Right cardiac atrium (tissue), 5 donors: ENCODE measurements at regions not wholly inside any gene's neighbourhood (a gene's known extent, or its start where the extent isn't known, plus 50 kb on each side); places are given as distances from the start of the nearest gene placed in this dataset.

Experiments
- ATAC-seq, 2 donors: fragments of 200-7000 bp; cut with Tn5 transposase; one replicate each; pipeline versions ENCODE4 v1.8.0 to v1.9.1; 2020; ENCODE audit warnings: moderate library complexity in 2 of 2, mild to moderate bottlenecking in 1 of 2
- DNase-seq, 3 donors: peaks; one replicate each; pipeline ENCODE4 v3.0.0-alpha.2; 2020
- H3K27ac ChIP-seq: one replicate; pipeline ENCODE4 v1.5.1; 2013; ENCODE audit warnings: mild to moderate bottlenecking, low read length, control low read depth, moderate library complexity
- H3K27me3 ChIP-seq: one replicate; pipeline ENCODE4 v1.6.1; 2013; ENCODE audit not compliant: control insufficient read depth, insufficient read depth
- H3K4me1 ChIP-seq: one replicate; pipeline ENCODE4 v1.6.1; 2013; ENCODE audit warnings: low read length; ENCODE audit not compliant: control insufficient read depth, insufficient read depth
- H3K4me3 ChIP-seq: one replicate; pipeline ENCODE4 v1.5.1; 2013; ENCODE audit warnings: low read length, control low read depth
- H3K9me3 ChIP-seq: one replicate; pipeline ENCODE4 v1.6.1; 2013; ENCODE audit warnings: low read length; ENCODE audit not compliant: control insufficient read depth
- WGBS: extraction: QIAGEN DNeasy Blood & Tissue Kit; methylation state at CpG from one replicate; pipeline ENCODE4 v1.1.7; 2013; 5-methylcytosine and 5-hydroxymethylcytosine counted together
- intact Hi-C, 4 donors: fragments of 100-400 bp; cut with DNase I; formaldehyde crosslinking; loops; one replicate each; pipeline versions ENCODE4 v1.11.0 to v1.14.0; 2022 to 2023
- donor health status: healthy with polysubstance abuse.
- donor health status: DM: no; HTN: yes; CAD: no.
- donor health status: DM: no; HTN: no; CAD: no.
- donor health status: DM: no; HTN: yes; CAD: no; lungs with severe emphysema.
- donor health status: DM: yes; HTN: yes; CAD: no.

DNA sequence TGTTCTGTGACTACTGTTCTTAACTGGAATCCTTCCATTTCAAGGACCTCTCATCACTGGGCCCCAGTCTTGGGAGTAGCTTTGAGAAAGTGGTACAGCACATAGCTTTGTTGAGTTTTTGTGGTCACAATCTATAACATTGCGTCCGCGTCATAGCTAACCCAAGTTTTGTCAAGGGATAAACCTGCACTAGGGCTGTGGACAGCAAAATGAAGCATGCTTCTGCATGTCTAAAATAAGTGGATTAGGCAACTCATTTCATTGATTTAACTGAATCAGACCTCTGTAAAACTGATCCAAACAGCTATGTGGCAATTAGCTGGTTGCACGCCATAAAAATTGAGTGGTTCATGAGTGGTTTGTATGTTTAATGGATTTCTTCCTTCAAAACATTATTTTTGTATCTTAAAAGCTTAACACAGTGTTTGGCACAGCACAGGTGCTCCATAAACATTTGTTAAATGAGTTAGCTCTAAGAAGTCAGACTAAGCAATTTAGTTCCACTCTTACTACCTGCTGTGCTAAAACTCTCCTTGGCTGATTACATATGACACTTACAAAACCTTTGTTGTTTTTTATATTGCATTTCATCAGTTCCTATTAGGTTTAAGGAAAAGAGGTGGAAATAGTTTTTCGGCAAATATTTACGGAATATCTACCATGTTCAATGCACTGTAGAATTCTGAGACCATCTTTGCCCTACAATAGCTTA lies 160.3 kb upstream of the ATXN1 start:
- Histone ChIP-seq H3K4me3 (no peak overlapping the region), H3K9me3 (no peaks in the 10 kb centered on the region), H3K27me3 (no peaks in the 10 kb centered on the region), H3K4me1 (no peaks in the 10 kb centered on the region), H3K27ac (no peak overlapping the region)
- intact Hi-C loops: no loop called here
- 85% methylated on average over 6 of the region's 6 CpGs for WGBS
- ATAC-seq (no peak), DNase-seq (no peak)

DNA sequence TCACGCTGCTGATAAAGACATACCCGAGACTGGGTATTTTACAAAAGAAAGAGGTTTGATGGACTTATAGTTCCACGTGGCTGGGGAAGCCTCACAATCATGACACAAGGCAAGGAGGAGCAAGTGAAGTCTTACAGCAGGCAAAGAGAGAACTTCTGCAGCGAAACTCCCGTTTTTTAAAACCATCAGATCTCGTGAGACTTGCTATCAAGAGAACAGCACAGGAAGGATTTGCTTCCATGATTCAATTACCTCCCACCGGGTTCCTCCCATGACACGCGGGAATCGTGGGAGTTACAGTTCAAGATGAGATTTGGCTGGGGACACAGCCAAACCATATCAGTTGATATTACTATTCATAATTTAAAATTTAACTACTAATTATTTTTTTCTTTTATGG lies 157.3 kb upstream of the ATXN1 start:
- H3K27ac ChIP-seq: no peak overlapping the region
- DNase-seq: no peak
- no peak overlapping the region for H3K4me3 ChIP-seq
- no peaks in the 10 kb centered on the region for H3K9me3 ChIP-seq
- WGBS: 43% methylated on average over 10 of the region's 10 CpGs
- H3K4me1 ChIP-seq: no peaks in the 10 kb centered on the region
- intact Hi-C loops: no loop called here
- no peak for ATAC-seq
- no peaks in the 10 kb centered on the region for H3K27me3 ChIP-seq

DNA sequence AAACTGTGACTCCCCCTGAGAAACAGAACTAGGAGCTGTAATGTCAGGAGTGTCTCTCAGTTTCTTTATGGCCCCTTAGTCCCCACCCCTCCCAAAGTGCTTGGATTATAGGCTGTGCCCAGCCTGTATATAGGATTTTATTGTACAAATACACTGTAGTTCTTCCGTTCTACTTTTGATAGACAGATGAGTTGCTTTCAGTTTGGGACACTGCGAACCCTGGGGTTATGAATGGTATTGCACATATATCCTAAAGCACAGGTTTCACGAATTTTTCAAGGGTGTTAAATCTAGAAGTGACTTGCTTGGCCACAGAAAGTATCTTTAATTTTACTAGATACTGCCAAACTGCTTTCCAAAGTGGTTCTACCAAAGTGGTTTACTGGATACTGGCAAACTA lies 152.9 kb upstream of the ATXN1 start:
- DNase-seq (no peak), ATAC-seq (no peak)
- Histone ChIP-seq H3K4me1 (no peaks in the 10 kb centered on the region), H3K9me3 (no peaks in the 10 kb centered on the region), H3K27ac (no peak overlapping the region), H3K4me3 (no peak overlapping the region), H3K27me3 (no peaks in the 10 kb centered on the region)
- intact Hi-C loops: no loop called here
- WGBS: 84% methylated on average over 3 of the region's 3 CpGs

DNA sequence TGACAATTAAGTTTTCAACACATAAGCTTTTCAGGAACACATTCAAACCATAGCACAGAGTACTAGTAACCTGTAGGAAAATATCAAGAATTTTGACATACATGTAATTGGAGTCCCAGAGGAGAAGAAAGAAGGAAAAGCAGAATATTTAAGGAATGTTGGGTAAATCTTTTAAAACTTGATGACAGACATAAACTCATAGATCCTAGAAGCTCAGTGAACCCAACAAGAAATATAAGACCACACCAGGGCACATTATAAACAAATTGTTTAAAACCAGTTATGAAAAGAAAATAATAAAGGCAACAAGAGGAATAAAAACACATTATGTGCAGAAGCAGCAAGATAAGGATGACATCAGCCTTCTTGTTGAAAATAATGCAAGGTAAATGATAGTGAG lies 151.5 kb upstream of the ATXN1 start:
- Histone ChIP-seq H3K4me3 (no peak overlapping the region), H3K4me1 (no peaks in the 10 kb centered on the region), H3K27ac (no peak overlapping the region), H3K9me3 (no peaks in the 10 kb centered on the region), H3K27me3 (no peaks in the 10 kb centered on the region)
- intact Hi-C loops: no loop called here
- ATAC-seq (no peak), DNase-seq (no peak)

DNA sequence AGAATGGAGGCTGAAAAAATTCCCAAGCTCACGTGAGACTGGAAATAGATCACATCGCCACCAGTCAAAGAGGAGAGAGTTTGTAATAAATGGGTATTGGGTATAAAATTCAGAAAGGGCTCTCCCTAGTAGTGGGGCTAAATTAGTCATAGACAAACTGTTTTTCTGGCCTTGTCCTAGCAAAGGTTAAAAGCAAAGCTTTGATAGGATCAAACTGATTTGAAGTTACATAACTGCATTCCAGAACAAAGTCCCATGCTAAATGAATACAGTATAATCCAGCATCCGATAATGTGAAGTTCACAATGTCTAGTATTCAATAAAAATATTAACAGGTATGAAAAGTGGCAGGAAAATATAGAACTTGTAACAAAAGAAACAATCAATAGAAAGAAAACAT lies 149.8 kb upstream of the ATXN1 start:
- no peaks in the 10 kb centered on the region for H3K4me1 ChIP-seq
- H3K4me3 ChIP-seq: no peak overlapping the region
- no peaks in the 10 kb centered on the region for H3K27me3 ChIP-seq
- ATAC-seq: no peak
- no peak overlapping the region for H3K27ac ChIP-seq
- DNase-seq: no peak
- WGBS: 87% methylated on average over 3 of the region's 3 CpGs
- intact Hi-C loops: no loop called here
- H3K9me3 ChIP-seq: no peaks in the 10 kb centered on the region

DNA sequence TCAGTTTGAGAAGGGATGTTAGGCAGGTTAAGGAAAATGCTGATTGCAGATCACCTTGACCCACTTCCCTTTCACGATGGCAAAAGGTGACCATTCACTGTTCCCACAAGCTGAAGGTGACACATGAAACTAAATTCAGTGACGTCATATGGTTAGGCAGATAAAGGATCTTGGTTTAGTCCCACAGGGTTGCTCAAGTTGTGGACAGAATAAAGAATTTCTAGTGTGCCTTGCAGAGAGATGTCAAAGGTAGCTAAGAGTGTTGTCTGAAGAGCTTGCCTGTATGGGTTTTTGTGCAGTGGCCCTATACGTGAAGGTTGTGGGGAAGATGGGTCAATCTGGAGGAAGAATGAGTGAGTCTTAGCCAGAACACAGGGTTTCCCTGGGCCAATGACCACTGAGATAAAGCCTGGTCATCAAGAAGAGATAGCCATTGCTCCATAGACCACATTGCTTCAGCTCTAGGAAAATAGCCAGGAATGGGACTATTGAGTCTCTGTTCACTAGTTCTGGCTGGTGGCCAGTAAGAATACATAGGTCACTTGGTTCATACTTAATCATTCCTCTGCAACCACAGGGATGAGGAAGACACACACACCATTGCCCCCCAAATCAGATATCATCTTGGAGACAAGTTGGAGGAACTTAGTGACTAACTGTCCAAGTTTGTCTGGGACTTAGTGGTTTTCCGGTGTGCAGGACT lies 148.5 kb upstream of the ATXN1 start:
- Histone ChIP-seq H3K4me1 (no peaks in the 10 kb centered on the region), H3K27ac (no peak overlapping the region), H3K9me3 (no peaks in the 10 kb centered on the region), H3K27me3 (no peaks in the 10 kb centered on the region), H3K4me3 (no peak overlapping the region)
- ATAC-seq (no peak), DNase-seq (no peak)
- intact Hi-C loops: no loop called here
- 84% methylated on average over 4 of the region's 4 CpGs for WGBS

DNA sequence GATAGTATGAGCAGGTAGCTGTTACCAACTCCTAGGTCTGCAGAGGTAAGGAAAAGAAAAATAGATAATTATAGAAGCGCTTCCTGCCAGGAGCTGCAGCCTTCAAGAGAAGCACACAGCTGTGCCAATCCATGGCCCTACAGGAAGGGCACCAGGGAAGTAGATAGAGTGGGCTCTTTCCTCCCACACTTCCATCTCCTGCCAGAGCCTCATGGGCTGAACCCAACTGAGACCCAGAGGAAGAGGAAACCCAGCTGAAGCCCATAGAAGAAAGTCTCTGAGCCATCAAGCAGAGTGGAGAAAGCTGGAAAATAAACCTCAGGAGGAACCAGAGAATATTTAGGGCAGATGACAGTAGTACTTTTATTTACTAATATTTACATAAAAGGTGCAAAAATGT lies 146.7 kb upstream of the ATXN1 start:
- Histone ChIP-seq H3K27me3 (no peaks in the 10 kb centered on the region), H3K4me3 (no peak overlapping the region), H3K27ac (no peak overlapping the region), H3K4me1 (no peaks in the 10 kb centered on the region), H3K9me3 (no peaks in the 10 kb centered on the region)
- WGBS: 97% methylated on average over 1 of the region's 1 CpG
- ATAC-seq: no peak
- DNase-seq: no peak
- intact Hi-C loops: no loop called here

DNA sequence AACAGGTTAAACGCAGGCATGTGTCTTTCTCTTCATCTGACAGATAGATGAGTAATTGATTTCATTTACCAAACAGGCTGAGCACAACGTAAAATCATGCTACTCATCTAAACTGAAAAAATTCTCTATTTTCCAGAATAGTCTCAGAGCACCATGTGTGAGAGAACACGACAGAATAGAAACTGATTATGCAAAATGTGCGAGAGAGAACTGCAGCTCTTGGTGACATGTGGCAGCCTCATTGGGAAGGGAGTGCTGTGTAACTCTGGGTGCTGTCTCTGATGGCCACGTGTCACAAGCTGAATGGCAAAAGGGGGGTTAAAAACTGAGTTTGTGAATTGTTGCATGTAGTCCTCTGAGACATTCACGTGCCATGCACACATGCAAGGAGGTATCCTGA lies 143.7 kb upstream of the ATXN1 start:
- intact Hi-C loops: no loop called here
- DNase-seq (no peak), ATAC-seq (no peak)
- 78% methylated on average over 6 of the region's 6 CpGs for WGBS
- Histone ChIP-seq H3K9me3 (no peaks in the 10 kb centered on the region), H3K27me3 (no peaks in the 10 kb centered on the region), H3K4me3 (no peak overlapping the region), H3K27ac (no peak overlapping the region), H3K4me1 (no peaks in the 10 kb centered on the region)

DNA sequence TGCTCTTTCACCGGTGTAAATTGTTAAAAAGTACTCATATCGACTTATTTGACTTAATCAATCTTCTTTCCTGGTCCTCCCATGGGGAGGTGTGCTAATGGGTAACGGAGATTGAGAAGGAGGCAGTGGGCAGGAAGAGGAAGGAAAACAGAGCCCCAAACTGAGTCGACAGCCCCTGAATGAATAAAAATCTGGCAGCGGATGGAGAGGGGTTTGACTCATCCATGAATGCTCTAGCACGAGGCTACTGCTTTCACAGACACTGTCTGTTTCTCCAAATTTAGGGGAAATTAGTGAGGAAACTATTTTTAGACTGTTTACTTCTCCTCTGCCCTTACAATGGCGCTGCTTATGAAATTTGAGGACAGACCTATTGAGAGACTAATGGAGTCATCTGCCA lies 142.2 kb upstream of the ATXN1 start:
- DNase-seq (no peak), ATAC-seq (peak in 1 of 2 donors; percentile 16)
- no peak overlapping the region for H3K4me3 ChIP-seq
- no peaks in the 10 kb centered on the region for H3K9me3 ChIP-seq
- 43% methylated on average over 7 of the region's 7 CpGs for WGBS
- no peaks in the 10 kb centered on the region for H3K4me1 ChIP-seq
- intact Hi-C loops: no loop called here
- H3K27me3 ChIP-seq: no peaks in the 10 kb centered on the region
- no peak overlapping the region for H3K27ac ChIP-seq

DNA sequence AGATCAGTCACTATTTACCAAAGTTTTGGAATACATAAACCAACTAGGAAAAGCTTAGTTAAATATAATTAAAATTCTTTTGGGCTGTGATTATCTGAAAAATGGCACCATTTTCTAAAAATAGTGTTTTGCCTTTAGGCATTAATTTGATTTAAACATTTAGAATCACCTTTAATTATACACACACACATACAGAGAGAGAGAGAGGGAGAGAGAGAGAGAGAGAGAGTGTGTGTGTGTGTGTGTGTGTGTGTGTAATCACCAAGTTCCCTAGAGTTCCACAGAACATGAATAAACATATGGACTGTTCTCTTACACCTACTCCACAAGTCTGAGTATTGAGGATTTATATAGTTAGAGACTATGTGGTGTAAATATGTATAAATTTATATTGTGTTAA lies 141.2 kb upstream of the ATXN1 start:
- DNase-seq: no peak
- ATAC-seq: no peak
- no peaks in the 10 kb centered on the region for H3K27me3 ChIP-seq
- no peaks in the 10 kb centered on the region for H3K4me1 ChIP-seq
- intact Hi-C loops: no loop called here
- H3K9me3 ChIP-seq: no peaks in the 10 kb centered on the region
- H3K27ac ChIP-seq: no peak overlapping the region
- no peak overlapping the region for H3K4me3 ChIP-seq

DNA sequence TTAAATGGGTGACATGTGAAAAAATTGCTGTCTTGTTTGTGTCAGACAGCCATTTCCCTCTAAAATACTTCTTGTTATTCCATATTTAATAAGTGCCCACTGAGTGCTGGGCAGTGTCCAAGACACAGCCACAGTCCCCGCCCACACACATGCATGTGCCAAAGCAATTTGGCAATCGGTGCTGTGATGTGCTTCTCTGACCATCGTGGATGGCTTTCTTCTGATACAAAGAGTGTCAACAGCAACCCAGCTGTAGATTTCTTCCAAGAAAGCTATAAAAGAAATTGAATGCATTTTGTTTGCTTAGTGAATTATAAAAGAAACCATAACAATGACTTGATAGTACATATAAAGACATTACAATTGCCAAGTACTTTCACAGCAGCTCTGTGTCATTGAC lies 140.5 kb upstream of the ATXN1 start:
- no peaks in the 10 kb centered on the region for H3K9me3 ChIP-seq
- 12% methylated on average over 3 of the region's 3 CpGs for WGBS
- H3K27me3 ChIP-seq: no peaks in the 10 kb centered on the region
- H3K27ac ChIP-seq: no peak overlapping the region
- ATAC-seq (peak; percentile 65 to 85), DNase-seq (peak; percentile 56 to 84 (median 78))
- no peak overlapping the region for H3K4me3 ChIP-seq
- intact Hi-C loops: no loop called here
- no peaks in the 10 kb centered on the region for H3K4me1 ChIP-seq

DNA sequence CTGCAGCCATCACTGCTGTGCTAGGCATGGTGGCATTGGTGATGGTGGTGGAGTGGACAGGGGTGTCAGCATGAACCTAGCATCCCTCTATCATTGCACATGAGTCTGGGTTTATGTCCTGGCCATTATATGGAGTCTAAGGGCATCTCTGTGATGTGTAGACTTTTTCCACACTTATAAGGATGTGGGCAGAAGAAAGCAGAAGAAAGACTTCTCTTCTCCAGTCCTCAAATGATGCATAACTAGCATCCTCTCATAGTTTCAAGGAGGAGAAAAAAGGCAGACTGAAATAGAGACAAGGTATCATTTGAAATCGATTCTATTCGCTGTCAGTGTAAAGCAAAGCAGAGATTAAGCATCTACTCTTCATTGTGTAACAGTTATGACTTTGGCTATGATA lies 140.0 kb upstream of the ATXN1 start:
- Histone ChIP-seq H3K27ac (no peak overlapping the region), H3K9me3 (no peaks in the 10 kb centered on the region), H3K4me3 (no peak overlapping the region), H3K4me1 (no peaks in the 10 kb centered on the region), H3K27me3 (no peaks in the 10 kb centered on the region)
- WGBS: 73% methylated on average over 2 of the region's 2 CpGs
- intact Hi-C loops: no loop called here
- no peak for ATAC-seq
- no peak for DNase-seq
